Stimulated activated CD4-positive, alpha-beta T cell treated with anti-CD3 and anti-CD28 coated beads, Interleukin-4, amount 100 ng/mL, for 1 hour (primary cell): ENCODE measurements at regions not wholly inside any gene's neighbourhood (a gene's known extent, or its start where the extent isn't known, plus 50 kb on each side); places are given as distances from the start of the nearest gene placed in this dataset.

Experiments
- DNase-seq: peaks from one replicate; pipeline ENCODE4 v3.0.0-alpha.2; 2020

GRCh38 chr22:26732284-26732683 lies 74.9 kb downstream of the MIAT start:
- DNase-seq = no peak

DNA sequence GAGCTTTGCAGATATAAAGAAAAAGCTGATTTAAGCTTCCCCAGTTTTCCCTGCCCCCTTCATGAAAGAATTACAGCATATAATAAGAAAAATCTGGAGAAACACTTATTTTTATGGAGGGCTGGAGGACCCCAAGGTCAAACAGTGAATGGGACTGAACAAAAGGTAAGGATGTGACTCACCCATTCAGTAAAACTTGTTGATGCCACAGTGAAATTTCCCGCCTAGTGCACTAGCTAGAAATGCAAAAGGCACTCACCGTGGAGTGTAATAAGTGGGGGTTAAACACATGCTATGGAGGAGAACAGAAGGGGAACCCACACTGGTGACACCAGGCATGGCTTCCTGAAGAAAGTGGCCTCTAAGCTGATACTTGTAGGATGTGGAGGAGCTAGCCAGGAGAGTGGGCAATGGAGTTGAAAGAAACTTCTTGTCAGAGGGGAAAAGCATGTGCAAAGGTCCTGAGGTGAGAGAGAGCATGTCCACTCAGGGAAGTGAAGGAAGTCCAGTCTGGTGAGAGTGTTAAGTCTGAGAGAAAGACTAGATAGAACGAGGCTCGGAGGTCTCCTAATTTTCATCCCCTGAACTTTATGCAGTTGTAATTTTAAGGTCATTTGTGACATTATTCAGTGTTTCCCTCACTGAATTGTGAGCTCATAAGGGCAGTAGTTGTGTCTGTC lies 77.1 kb downstream of the MIAT start:
- DNase-seq = no peak

DNA sequence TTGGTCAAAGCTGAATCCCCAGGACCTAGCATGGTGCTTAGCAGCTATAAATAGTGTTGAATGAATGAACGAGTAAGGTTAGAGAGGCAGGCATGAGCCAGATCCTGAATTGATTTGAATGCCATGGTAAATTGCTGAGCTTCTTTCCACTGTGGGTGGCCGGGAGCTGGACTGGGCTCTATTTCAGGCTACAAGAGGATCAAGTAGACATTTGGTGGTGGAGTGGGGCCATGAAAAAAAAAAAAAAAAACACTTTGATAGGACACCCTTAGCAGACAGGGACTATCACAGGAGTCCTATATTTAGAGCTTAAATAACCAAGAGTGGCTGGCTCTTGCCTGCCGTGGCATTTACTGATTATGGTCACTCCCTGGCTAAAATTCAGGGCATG lies 77.6 kb downstream of the MIAT start:
- DNase-seq = no peak

- DNase-seq = no peak
Measured at GRCh38 chr22:26737262-26737661, 79.9 kb downstream of the MIAT start.

DNA sequence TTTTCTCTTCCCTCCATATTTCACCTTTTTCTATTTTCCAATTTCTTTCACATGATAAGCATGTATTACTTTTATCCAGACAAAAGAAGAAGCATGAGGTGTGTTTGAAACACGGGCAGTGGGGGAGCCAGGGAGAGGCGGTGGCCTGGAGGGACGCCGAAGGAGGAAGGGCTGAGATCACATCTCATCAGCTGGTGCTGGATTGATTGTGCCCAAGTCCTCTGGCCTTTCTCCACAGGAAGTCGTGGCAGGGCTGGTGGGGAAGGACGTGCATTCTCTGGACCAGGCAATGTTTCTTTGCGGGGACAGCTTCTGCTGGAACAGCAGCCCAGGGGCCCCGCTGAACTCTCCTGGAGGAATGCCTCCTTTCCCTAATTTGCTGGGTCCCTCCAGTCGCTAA lies 82.9 kb downstream of the MIAT start:
- DNase-seq = no peak

DNA sequence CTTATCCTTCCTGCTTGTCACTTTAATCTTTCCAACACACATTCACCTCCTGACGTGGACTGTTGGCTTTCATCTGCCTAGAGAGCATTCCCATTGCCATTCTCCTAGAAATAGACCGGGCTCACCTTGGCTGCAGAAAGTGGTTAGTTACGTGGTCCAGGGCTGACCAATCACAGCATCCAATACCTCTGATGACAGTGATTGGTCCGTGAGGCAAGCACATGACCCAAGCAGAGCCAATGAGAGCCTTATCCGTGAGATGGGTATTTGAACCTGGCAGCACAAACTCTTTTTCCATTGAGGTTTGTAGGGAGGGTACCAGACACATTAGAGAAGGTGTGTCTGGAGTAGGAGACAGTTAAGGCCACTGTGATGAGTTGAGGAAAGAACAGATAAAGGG lies 85.8 kb downstream of the MIAT start:
- DNase-seq = no peak

DNA sequence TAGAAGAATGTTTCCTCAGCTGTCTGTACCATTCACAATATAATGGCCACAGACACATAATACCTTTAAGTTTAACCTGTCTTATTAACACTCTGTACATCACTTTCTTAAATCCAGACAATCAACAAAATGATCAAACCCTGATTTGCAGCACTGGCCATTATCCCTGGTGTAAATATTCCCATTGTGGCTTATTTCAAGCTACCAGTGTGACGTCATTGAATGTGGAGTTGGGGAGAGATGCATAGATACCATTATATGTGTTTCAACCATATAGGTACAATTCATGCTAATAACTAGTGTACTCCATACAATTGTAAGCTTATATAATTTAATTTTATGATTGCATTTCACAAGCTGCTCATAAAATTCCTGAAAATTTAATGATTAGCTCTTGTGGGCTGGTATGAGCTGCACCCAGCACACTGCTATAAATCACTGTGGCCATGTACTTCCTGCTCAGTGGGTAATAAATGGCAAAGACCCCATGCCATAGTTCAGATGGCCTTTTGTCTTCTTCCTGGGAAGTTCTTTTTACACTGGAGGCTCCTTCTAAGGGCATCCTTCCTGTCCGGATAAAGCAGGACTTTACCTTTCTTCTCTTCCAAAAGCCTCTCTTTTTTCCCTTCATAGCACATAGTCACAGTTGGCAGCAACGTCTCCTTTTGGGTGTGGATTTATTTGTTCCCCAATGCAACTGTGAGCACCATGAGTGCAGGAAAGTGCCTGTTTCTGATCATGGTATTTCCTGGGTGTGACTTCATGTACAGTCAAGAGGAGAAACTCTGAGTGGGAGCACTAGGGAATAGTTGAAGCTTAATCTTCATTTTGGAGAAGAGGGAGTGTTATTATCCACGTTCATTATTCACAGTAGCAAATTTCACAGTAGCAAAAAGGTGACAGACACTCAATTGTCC lies 87.8 kb downstream of the MIAT start:
- DNase-seq = no peak

DNA sequence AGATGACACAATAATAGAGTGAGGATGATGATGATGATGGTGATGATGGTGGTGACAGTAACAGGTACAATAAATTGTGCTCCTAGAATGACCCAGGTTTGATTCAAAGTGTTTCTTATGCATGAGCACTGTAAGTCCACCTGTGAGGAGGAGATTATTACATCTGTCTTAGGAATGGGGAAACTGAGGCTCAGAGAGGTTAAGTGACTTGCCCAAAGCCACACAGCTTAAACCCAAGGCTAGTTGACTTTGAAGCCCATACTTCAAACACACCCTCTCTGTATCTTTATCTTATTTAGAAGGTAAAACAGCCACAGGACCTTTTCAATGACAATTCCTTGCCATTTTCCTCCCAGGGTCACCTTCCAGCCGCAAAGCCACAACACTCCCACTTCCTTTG lies 88.9 kb downstream of the MIAT start:
- no peak for DNase-seq

GRCh38 chr22:26748845-26749244 lies 91.5 kb downstream of the MIAT start:
- no peak for DNase-seq

DNA sequence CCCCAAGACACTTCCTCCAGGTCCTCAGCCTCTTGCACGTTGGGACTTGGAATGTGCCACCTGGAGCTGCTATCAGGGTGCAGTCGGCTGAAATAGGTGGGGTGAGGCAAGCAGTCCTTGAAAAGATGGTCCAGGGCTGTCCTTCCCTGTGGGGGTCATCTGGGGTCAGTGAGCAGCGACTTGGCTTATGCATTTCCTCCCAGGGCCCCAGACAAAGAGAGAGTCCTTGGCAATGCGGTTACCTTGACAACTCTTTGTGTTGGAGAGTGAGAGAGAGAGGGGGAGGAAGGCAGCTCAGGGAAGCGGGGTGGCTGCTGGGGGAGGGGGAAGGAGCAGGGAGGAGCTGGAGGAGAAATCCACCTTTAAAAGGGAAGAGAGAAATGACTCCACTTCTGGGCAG lies 93.8 kb downstream of the MIAT start:
- no peak for DNase-seq

GRCh38 chr22:26753125-26753862 lies 95.9 kb downstream of the MIAT start:
- no peak for DNase-seq

DNA sequence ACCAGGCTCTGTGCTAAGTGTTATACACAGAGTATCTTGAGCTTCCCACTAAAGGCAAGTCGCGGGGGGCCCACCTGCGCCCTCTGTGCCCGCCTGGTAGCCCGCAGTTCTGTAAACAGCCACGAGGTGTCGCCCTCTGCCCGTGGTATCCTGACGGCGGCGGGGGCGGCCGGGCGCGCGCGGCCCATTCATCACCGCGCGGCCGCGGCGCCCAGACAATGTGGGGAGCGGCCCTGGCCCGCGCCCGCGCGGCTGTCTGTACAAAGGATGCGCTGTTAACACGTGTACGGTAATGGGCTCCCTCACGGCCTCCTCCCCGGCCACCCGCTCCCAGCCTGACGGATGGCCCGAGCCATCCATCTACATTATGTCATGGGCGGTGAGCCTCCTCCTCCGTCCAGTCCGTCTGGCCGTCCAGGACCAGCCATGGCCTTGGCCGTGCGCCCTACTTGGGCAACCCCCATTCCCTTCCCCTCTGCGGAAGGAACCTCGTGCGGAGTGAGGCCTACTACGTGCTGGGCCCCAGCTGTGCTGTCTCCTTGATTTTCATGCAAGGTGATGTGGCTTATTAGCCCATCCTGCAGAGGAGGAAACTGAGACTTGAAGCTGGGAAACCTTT lies 99.4 kb downstream of the MIAT start:
- peak; percentile 36 for DNase-seq

- DNase-seq = no peak
Measured at GRCh38 chr22:26757496-26757895, 100.1 kb downstream of the MIAT start.

- DNase-seq = no peak
Measured at GRCh38 chr22:26762503-26763472, 105.4 kb downstream of the MIAT start.

DNA sequence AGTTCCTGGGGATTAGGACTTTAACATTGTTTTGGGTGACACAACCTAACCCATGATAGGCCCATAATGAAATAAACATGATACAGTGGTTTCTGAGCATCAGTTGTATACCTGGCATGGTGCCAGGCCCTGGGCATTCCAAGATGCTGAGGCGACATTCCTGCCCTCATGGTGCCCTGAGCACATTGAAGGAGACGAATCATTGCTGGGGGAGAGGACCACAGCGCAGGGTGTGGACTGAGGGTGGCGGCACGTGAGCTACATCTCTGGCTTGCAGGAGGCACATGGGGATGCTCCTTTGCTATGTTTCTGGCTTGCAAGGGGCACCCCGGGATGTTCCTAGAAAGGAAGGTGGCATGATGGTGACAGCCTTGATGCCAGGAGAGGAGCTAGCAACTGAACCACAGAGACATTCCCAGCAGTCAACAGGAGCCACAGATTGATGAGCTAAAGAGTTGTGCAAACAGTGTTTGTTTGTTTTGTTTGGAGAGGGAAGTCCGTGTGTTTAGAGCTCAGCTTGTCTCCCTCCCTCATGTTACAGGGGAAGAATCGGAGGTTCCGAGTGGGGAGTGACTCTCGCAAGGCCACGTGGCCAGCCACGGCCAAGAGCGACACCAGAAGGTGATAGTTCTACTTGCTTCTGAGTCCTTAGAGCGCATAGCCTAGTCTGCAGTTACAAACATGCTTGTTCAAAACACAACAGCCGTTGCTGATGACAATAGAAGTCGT lies 106.4 kb downstream of the MIAT start:
- no peak for DNase-seq

GRCh38 chr22:26766510-26767350 lies 109.3 kb downstream of the MIAT start:
- DNase-seq = no peak

DNA sequence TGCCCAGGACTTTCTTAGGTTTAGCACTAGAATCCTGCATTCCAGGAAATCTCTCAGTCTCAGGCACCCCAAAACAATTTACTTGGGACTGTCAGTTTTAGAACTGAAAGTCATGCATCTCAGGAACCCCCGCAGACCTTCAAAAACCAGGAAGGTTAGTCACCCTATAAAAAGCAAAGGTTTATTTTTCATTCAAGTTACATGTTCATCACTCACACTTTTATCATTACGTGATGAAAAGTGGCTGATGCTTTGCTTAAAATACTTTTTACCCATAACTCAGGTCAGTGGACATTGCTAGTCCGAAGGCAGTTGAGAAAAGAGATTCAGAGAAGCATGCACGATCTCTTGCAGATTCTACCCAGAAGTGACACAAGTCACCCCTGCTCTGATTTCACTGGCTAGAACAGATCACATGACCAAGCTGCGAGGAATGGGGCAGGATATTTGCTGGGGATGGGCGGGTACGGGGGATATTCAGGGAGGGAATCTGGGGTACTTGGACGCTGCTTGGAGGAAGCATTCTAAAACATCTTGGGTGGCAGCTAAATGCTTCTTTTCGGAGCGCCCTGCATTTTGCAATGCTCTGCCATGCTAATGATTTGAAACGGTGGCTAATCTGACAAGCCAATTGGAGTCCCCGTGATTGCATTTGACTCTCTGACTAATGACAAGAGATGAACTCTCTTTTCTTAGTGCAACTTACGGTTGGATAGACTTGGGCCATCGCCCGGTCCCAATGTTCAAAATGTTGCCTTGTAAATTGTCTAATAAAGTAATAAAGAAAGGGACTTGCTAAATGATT lies 110.2 kb downstream of the MIAT start:
- no peak for DNase-seq

GRCh38 chr22:26768156-26768515 lies 110.7 kb downstream of the MIAT start:
- no peak for DNase-seq

- DNase-seq = no peak
Measured at GRCh38 chr22:26768952-26769351, 111.6 kb downstream of the MIAT start.

DNA sequence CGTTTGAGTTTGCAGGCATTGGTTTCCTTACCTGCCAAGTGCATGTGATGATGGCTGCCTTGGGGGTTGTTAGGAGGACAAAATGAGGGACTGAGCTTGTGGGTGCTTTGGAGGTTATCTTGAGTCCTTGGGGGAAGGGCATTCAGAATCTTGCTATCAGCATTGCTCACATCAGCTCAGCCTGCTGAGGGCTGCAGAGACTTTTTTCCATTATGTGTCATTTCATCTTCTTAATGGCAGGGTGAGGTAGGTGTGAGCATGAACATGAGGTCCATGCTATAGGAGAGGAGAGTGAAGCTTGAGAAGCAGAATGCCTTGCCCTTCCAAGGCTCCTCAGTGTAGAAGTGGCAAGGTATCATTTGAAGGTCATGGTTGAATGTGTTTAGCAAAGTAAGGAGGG lies 112.3 kb downstream of the MIAT start:
- DNase-seq = no peak
